Esophagus muscularis mucosa (tissue), 3 donors: ENCODE measurements at regions not wholly inside any gene's neighbourhood (a gene's known extent, or its start where the extent isn't known, plus 50 kb on each side); places are given as distances from the start of the nearest gene placed in this dataset.

Source experiments
- CTCF ChIP-seq, 3 experiments: fragments of 200-600 bp in 2 of 3; fragments of 450-650 bp in 1 of 3; sonication (generic) in 2 of 3; IDR thresholded peaks; one replicate each; pipeline ENCODE4 v1.5.1; 2017 to 2019; ENCODE audit warnings: antibody characterized with exemption in 3 of 3, mild to moderate bottlenecking in 2 of 3, moderate library complexity in 1 of 3
- POLR2AphosphoS5 ChIP-seq, 2 donors: sonication (generic); formaldehyde crosslinking; IDR thresholded peaks; one replicate each; pipeline ENCODE4 v1.6.1; 2017; ENCODE audit warnings: antibody characterized with exemption in 2 of 2

DNA sequence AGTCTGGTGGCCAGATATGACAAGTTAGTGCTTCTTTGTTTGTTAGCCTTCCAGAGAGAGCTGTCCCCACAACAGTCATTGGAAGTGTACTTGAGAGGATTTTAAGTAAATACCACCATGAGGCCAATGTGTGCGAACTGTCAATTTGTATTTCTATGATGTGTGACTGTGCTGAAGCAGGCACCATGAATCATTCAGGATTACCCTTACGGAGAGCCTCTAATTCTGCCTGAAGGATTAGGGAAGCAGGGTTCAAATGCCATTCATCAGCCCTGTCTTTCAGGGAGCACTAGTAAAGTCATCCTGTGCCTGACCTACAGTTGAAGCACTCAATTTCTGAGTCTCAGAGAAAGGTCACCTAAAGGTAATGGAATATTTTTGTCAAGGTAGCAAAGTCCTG, 109.3 kb downstream of the GATA3 start:
- TF ChIP-seq CTCF (IDR thresholded peaks at IDR 0.05) (no peak), POLR2AphosphoS5 (IDR thresholded peaks at IDR 0.05) (no peak)
